Fibroblast of mammary gland (primary cell): ENCODE measurements at regions not wholly inside any gene's neighbourhood (a gene's known extent, or its start where the extent isn't known, plus 50 kb on each side); places are given as distances from the start of the nearest gene placed in this dataset.
"Not testable (repeated sequence)": the region's sequence is repeated elsewhere in the genome, so short reads cannot be mapped to it uniquely, and the experiment has no call there.

Source experiments
- DNase-seq: peaks from one replicate; pipeline ENCODE4 v3.0.0-alpha.2; 2010; ENCODE audit warnings: low read depth
- H3K4me3 ChIP-seq: 2 replicates; pipeline ENCODE4 v1.5.1; 2011; ENCODE audit warnings: low read depth, mild to moderate bottlenecking, low read length, moderate library complexity; ENCODE audit not compliant: control insufficient read depth
- TF ChIP-seq, protein P1 (sequence below): conservative IDR thresholded peaks from 2 replicates; pipeline ENCODE4 v1.5.1; 2011; ENCODE audit warnings: low read depth, low read length, inconsistent platforms; ENCODE audit not compliant: control insufficient read depth, insufficient read depth

DNA sequence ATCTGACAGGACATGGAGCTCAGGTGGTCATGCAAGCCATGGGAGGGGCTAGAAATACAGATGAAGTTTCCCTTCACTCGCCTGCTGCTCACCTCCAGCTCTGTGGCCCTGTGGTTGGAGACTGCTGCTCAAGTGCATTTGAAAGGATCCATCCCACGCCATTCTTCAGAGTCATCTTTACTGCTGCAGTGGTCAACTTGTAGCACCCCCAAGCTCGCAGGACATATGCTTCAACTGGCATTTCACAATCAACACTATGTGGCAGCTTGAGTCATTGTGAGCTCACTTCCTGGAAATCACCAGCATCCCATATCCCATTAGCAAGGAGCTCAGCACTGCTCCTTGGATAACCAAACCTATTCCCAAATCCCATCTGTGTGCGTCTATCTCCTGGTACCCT lies 116.2 kb upstream of the TP53BP2 start:
- not testable (repeated sequence) for H3K4me3 ChIP-seq
- DNase-seq, result peak; percentile 90

DNA sequence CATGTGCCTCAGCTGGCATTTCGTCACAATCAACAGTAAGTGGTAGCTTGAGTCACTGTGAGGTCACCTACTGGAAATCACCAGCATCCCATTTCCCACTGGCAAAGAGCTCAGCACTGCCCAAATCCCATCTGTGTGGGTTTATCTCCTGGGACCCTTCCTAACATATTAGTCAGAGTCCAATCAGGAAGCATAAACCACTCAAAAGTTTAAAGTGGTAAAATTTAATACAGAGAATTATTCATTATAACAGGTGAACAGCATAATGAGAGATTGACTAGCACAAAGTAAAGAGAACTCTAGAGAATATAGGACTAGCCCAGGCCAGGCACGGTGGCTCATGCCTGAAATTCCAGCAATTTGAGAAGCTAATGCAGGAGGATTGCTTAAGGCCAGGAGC lies 107.1 kb upstream of the TP53BP2 start:
- peak; percentile 59 for DNase-seq
- H3K4me3 ChIP-seq, result not testable (repeated sequence)

DNA sequence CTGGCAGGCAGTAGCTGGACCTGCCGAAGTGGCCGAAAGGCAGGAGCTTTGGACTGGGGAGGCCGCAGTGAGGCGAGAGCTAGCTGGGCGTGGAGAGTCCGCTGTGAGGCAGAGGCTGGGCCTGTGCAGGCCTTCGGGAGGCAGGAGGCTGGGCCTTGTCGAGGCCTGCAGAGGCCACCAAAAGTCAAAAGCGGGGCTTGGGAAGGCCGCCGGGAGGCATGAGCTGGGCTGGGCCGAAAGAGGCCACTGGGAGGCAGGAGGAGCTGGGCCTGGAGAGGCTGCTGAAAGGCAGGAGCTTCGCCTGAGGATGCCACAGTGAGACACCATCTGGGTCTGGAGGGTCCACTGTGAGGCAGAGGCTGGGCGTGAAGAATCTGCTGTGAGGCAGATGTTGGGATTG lies 105.8 kb upstream of the TP53BP2 start:
- not testable (repeated sequence) for DNase-seq, H3K4me3 ChIP-seq

DNA sequence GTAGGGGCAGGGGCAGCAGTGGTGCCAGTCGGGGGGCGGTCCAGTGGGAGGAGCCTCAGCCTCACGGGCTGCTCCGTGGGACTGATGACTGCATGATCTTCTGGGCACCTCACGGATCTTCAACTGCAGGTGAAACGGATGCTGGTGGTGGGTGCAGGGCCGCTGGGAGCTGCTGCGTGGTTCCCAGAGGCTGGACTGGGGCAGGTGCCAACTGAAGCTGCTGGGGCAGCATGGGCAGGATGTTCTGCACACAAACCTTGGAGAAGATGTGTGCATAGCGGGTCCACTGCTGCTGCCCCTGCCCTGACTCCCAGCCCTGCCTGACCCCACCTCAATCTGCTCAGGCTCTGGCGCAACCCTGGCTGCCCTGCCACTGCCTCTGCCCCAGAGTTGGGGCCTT lies 104.2 kb upstream of the TP53BP2 start:
- not testable (repeated sequence) for DNase-seq, H3K4me3 ChIP-seq

DNA sequence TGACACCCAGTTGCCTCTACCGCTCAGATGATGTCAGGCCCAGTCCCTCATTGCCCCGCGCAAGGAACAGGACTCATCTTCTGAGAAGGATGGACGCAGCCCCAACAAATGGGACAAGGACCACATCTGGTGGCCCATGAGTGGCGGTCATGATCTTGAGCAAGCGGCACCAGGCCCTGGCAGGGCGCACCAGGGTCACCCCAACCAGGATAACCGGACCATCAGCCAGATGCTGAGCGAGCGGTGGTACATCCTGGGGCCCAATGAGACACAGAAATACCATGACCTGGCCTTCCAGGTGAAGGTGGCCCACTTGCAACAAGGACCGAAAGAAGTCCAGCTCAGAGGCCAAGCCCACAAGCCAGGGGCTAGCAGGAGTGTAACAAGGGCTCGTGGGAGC lies 102.3 kb upstream of the TP53BP2 start:
- not testable (repeated sequence) for DNase-seq

DNA sequence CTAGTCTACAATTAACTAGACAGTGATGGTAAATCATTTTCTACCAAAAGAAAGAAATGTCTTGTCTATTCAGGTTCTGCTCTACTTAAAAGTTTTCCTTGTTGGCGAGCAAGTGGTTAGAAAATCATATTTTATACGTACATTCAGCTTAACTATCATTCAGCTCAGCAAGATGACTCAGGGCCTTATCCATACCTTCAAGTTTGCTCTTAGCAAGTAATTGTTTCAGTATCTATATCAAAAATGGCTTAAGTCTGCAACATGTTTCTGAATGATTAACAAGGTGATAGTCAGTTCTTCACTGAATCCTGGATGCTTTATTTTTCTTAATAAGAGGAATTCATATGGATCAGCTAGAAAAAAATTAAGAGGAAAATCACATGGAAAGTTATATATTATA lies 90.8 kb upstream of the TP53BP2 start:
- not testable (repeated sequence) for DNase-seq, H3K4me3 ChIP-seq

More for the DNA sequence above, 102.3 kb upstream of the TP53BP2 start:
- H3K4me3 ChIP-seq, result not testable (repeated sequence)

DNA sequence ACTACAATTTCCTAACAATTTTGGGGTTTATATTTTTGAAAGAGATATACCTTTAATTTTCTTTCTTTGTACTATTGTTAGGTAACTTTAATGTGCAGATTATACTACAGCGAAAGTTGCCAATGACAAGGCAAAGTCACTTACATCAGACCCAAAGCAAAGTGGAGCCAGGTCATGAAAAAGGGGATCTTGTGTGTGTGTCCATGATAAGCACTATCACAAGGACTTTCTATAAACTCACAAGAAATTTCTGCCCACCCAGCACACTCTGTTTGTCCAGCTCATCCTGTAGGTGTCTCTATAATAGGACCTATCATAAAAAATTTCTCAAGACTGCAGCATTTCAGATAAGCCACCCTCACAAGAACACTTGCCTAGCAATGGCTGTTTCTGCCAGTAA lies 85.7 kb upstream of the TP53BP2 start:
- not testable (repeated sequence) for DNase-seq, H3K4me3 ChIP-seq

DNA sequence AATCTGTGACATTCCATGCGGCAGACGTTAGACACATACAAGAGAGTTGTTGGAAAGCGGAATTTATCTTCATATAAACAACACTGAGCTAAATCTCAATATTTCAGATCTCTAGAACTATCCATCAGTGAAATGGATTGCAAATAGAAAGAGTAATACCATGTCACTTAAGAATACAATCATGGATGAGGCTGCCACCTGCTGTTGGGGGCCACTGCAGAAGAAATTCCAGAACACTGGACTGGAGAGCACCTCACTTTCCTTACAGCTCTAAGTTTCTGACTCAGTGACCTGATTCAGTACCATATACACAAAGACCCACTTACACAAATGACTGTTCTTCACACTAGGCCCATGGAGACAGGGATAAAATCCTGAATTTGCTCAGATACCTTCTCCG lies 75.1 kb upstream of the TP53BP2 start:
- H3K4me3 ChIP-seq, DNase-seq: not testable (repeated sequence)

DNA sequence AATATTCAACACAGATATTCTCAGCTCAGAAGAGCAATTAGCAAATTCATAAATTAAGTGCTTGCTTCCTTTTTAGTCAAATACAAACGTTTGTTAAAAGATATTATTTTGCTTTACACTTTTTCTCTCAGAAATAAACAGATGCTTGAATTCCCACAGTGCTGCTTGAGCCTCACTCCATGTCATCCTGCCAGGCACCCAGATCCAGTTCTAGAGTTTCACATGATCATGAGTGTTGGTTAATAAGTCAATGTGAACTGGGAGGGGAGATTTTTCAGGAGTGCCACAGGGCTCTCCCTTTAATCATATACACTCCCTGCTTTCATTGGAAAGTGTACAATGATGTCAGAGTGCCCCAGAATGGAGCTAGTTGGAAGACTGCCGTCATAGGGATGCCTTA lies 69.7 kb upstream of the TP53BP2 start:
- not testable (repeated sequence) for DNase-seq, H3K4me3 ChIP-seq

More for the DNA sequence above, 75.1 kb upstream of the TP53BP2 start:
- TF ChIP-seq, protein P1, sequence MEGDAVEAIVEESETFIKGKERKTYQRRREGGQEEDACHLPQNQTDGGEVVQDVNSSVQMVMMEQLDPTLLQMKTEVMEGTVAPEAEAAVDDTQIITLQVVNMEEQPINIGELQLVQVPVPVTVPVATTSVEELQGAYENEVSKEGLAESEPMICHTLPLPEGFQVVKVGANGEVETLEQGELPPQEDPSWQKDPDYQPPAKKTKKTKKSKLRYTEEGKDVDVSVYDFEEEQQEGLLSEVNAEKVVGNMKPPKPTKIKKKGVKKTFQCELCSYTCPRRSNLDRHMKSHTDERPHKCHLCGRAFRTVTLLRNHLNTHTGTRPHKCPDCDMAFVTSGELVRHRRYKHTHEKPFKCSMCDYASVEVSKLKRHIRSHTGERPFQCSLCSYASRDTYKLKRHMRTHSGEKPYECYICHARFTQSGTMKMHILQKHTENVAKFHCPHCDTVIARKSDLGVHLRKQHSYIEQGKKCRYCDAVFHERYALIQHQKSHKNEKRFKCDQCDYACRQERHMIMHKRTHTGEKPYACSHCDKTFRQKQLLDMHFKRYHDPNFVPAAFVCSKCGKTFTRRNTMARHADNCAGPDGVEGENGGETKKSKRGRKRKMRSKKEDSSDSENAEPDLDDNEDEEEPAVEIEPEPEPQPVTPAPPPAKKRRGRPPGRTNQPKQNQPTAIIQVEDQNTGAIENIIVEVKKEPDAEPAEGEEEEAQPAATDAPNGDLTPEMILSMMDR, result peak; percentile 11

DNA sequence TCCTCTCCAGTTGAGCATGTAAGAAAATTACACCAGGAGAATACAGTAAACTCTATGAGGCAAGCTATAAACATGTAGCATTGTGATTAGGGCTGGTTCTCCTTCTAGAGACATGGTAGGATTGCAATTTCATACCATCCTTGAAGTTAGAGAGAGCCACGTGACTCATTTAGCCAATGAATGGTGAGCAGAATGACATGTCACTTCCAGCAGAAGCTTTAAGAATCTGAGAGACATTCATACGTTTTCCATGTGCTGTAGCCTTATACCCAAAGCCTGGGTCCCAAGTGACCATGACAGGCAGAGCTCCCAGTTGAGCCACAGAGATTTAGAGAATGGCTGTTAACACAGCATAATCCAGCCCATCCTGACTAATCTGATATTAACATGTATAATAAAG lies 68.0 kb upstream of the TP53BP2 start:
- H3K4me3 ChIP-seq, DNase-seq: not testable (repeated sequence)

DNA sequence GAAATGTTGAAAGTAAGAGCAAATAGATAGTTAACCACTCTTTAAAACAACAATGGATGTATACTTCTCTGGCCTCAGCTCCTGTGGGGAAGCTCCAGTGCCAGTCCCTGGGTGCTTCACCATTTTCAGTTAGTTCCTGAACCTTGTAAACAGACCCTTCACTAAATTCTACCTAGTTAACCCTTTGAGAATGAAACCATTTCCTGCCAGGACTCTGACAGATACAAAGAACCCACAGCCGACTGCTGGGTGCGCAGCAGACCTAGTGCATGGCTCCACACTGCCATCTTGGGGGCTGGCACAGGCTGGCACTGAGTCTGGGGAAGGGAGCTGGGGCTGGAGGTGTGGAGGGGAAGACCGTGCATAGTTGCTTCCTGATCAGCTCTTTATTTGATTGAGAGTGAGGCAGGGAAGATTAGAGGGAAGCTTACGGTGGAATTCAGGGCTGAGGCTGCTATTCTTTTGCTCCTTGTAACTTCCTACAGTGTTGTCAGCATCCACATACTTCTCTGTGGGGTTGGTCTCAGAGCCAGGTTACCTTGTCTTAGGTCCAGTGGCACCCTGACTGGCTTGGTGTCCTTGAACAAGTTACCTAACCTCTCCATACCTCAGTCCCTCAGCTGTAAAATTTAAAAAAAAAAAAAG lies 62.3 kb upstream of the TP53BP2 start:
- not testable (repeated sequence) for DNase-seq, H3K4me3 ChIP-seq

DNA sequence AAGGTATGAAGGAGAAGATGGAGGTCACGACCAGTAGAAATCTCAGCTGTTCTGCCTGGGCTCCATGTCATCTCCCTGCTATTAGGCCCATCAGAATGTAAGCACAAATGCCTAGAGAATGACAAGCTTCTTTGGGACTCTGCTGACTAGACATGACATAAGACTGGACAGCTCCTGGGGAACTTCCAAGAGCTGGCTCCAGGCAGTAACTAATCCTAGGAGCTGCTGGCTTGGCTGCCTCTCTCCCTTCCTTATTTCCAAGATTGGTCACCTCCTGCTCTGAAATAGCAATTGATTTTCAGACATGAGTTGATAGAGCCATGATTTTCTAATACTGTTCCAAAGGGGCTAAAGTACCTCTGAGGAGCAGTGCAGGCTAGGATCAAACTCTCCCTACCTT lies 57.5 kb upstream of the TP53BP2 start:
- not testable (repeated sequence) for DNase-seq, H3K4me3 ChIP-seq

DNA sequence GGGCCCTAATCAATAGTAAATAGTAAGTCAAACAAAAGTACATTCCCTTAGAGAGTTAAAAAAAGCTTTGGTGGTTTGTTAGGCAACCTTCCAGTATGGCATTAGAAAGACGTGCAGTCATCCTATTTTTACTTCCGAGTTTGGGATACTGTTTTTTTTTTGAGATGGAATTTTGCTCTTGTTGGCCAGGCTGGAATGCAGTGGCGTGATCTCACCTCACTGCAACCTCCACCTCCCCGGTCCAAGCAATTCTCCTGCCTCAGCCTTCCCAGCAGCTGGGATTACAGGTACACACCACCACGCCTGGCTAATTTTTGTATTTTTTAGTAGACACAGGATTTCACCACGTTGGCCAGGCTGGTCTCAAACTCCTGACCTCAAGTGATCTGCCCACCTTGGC lies 54.0 kb upstream of the TP53BP2 start:
- not testable (repeated sequence) for DNase-seq

DNA sequence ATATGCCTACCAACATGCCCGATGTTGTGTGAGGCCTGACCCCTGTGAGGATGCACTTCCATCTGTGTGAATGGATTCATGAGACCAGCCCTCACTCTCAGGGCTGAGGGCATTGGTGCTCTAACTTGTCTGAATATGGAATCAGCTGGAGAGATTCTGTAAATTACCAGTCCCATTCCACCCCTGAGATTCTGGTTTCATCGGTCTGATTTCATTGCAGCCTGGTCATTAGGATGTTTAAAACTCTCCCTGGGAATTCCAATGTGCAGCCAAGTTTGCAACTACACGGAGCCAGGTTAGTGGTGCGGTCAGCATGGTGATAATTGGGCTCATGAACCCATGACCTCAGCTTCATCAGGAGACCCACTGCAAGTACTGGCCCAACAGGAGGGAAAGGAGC lies 51.4 kb upstream of the TP53BP2 start:
- not testable (repeated sequence) for H3K4me3 ChIP-seq, DNase-seq

More for the DNA sequence above, 54.0 kb upstream of the TP53BP2 start:
- not testable (repeated sequence) for H3K4me3 ChIP-seq

DNA sequence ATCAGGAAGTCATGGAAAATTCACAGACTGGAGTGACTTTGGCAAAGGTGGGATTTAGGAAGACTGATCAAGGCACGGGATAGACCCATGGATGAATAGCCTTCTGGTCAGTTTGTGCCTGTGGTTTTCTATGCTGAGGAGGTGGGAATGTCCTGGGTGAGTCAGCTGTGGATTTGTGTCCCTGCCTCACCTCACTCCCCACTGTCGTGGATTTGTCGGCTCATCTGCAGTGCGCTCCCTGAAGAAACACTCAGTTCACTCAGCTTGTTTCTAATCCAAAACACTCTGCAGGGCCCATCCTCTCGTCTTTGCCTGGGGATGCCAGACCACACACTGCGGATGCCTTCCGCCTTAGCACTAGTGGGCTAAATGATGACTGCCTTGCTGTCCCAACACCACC lies 50.2 kb upstream of the TP53BP2 start:
- not testable (repeated sequence) for H3K4me3 ChIP-seq, DNase-seq
